Loucy (cell line): ENCODE measurements at regions not wholly inside any gene's neighbourhood (a gene's known extent, or its start where the extent isn't known, plus 50 kb on each side); places are given as distances from the start of the nearest gene placed in this dataset.

Experiments used
- CTCF ChIP-seq: fragments of 200-600 bp; sonication (generic); conservative IDR thresholded peaks from 2 replicates; pipeline ENCODE4 v1.5.1; 2014; ENCODE audit warnings: mild to moderate bottlenecking, antibody characterized with exemption, low read length
- EZH2phosphoT487 ChIP-seq: fragments of 200-600 bp; IDR thresholded peaks from 2 replicates; pipeline ENCODE4 v1.6.1; 2018; ENCODE audit warnings: antibody characterized with exemption, mild to moderate bottlenecking, moderate library complexity, borderline replicate concordance

GRCh38 chr1:185402930-185403329 lies 85.9 kb upstream of the IVNS1ABP start:
- TF ChIP-seq CTCF, result no peak
- no peak for TF ChIP-seq EZH2phosphoT487
